SK-N-MC (cell line): ENCODE measurements at regions not wholly inside any gene's neighbourhood (a gene's known extent, or its start where the extent isn't known, plus 50 kb on each side); places are given as distances from the start of the nearest gene placed in this dataset.

Experiments
- EZH2 ChIP-seq: fragments of 200-600 bp; sonication (generic); IDR thresholded peaks from one replicate; pipeline ENCODE4 v1.6.1; 2017; ENCODE audit warnings: antibody characterized with exemption
- POLR2AphosphoS5 ChIP-seq: IDR thresholded peaks from 2 replicates; pipeline ENCODE4 v1.6.1; 2012; ENCODE audit warnings: mild to moderate bottlenecking, low read depth, low read length, borderline replicate concordance

DNA sequence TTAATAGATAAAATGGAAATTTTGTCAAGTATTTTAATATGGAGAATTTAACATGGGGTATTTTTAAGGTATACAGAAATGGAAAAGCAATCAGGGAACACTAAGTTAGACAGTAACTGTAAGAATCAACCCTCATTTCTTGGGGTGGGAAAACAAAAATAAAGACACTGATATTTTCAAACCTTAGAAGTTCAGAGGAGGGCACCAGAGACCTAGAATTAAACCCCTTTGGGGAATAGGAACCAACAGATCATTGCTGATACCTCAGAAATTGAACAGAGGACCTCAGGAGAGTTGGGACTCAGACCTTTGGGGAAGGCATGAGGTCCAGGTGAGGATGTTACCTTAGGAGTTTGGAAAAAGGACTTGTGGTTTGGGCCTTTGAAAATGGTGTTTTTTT is 435.6 kb downstream of the TMA16 start:
- TF ChIP-seq EZH2 (no peak), POLR2AphosphoS5 (no peak)
